GM21576 (cell line): ENCODE measurements at regions not wholly inside any gene's neighbourhood (a gene's known extent, or its start where the extent isn't known, plus 50 kb on each side); places are given as distances from the start of the nearest gene placed in this dataset.
"Not testable (repeated sequence)": the region's sequence is repeated elsewhere in the genome, so short reads cannot be mapped to it uniquely, and the experiment has no call there.

Source experiments
- ATAC-seq: cut with Tn5 transposase; IDR thresholded peaks from one replicate; pipeline ENCODE4 v1.9.1; 2021; ENCODE audit warnings: mild to moderate bottlenecking, moderate library complexity; ENCODE audit not compliant: unreplicated experiment

GRCh38 chr18:6521803-6522418, 107.2 kb upstream of the L3MBTL4 start:
- ATAC-seq = peak; percentile 64

DNA sequence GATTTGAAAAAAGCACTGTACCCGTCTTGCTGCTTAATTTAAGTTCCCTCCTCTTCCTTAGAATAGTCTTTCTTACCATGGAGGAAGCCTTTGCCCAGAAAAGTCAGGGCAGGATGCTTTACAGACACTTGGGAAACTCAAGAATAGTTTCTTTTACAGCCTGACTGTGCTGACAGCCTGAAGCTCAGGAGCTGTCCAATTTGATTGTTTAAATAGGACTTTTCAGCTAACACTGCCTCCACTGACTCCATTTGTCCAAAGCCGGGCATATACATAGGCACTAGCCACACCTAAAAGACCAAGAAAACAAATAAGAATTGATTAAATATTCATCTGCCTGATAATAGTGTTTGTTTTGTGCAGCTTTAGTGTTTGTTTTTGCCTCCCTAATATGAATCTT, 110.9 kb upstream of the L3MBTL4 start:
- ATAC-seq = no peak

DNA sequence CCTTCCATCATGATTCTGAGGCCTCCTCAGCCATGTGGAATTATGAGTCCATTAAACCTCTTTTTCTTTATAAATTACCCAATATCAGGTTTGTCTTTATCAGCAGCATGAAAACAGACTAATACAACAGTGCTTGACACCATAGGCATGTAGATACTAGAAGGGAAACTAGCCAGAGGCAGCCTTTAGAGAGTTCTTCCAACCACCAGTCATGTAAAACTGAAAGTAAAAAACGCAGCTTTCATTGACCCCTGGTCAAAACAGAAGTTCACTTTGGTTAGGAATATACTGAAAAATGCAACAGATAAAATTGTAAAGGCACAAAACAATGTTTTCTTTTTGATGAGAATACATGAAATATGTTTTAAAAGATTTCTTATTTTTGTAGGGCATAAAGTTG, 122.8 kb upstream of the L3MBTL4 start:
- no peak for ATAC-seq

DNA sequence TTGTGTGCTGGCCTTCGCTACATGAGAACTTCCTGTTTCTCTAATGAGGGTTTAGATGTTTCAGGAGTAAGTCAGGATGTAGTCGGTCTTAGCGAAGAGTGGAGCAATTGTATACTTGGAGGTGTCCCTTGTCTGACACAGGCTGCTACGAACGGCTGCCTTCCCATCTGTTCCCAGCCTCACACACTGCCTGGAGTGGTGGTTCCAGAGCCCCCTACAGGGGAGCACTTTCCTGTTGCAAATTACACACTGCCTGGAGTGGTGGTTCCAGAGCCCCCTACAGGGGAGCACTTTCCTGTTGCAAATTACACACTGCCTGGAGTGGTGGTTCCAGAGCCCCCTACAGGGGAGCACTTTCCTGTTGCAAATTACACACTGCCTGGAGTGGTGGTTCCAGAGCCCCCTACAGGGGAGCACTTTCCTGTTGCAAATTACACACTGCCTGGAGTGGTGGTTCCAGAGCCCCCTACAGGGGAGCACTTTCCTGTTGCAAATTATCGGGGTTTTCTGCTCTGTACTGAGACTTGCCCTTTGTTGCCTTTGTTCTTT, 126.5 kb upstream of the L3MBTL4 start:
- ATAC-seq = not testable (repeated sequence)

GRCh38 chr18:6542296-6542695, 127.6 kb upstream of the L3MBTL4 start:
- ATAC-seq = no peak

- ATAC-seq = no peak
These were observed 128.7 kb upstream of the L3MBTL4 start for GRCh38 chr18:6543330-6543908.

GRCh38 chr18:6546229-6546628, 131.5 kb upstream of the L3MBTL4 start:
- no peak for ATAC-seq

- no peak for ATAC-seq
These were observed 132.8 kb upstream of the L3MBTL4 start for GRCh38 chr18:6547476-6547875.

GRCh38 chr18:6553234-6553900, 138.7 kb upstream of the L3MBTL4 start:
- no peak for ATAC-seq

DNA sequence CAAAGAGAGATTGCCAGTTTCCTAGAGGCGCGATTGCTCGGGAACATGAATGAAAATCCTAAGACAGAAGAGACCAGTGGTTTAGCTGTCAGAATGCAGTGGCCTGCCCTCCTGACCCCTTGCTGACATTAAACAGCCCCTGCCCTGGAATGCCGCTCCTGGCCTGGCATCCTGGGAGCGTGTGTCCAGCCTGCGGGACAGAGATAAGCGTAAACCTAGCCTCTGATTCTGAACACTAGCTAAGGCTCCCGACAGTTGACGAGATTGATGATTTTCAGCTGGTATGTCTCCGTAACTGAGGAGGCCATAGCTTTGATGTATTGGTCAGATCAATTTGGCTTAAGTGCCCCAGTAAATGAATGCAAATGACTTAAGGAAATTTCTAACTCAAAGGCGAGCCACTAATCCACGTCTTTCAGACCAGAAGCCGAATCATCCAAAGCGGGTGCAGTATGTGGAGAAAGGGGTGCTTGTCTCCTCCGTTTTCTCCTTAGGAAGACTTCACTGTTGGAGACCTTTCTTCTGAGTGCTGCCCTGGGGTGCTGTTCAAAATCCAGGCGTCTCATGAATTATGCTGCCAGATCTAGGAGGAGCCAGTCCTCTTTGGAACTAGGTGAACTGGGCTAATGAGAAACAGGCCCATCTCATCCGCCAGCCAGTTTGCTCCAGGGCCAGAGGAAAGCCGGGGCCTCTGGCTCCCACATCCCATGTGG, 142.5 kb upstream of the L3MBTL4 start:
- no peak for ATAC-seq

DNA sequence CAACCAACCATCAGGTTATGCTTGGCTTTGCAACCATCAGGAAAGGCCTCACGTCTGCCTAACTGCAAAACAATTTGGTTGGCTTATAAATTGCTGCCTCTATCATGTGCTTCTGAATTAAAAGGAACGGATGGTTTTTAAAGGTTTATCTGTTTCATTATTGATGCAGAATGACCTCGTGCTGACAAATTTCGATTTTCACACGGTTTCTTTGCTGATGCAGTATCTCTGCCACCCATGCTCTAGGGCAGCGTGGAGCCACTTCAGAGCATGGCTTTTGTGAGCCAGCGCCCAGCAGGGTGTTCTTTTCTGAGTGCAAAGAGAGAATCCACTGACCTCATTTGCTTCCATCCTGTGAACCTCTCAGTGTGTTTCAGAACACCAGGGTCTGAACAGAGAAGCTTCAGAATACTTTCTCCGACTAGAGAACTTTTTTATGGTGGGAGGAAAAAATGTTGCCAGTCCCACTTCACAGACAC, 143.1 kb upstream of the L3MBTL4 start:
- ATAC-seq = no peak

DNA sequence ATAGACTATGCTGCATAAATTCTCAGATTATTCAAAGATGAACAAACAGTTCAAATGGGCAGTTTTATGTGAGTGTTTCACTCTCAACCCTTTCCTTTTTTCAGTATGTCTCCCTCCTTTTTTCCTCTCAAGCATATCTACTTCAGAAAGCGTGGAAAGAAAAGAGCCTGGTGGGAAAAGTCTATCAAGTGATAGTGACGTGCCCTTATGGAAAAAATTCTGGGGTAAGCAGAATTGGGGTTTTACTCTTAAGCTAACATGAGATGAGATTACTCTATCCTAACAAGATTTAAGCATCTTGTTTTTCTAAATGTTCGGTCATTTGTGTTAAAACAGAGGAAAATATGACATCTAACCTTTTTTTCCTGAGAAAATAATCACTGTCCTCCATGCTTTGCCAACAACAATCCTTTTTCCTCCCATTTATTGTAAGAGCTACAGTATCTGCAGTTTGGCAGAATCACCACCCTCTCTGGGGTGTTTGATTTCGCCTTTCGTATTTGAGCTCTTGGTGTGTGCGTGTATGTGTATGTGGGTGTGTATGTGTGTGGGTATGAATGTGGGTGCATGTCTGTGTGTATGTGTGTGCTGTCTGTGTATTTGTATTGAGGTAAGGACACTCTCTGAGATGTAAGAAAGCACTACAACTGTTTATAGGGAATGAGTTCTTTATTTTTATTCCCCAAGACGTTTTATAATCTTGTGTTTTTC, 143.9 kb upstream of the L3MBTL4 start:
- ATAC-seq = no peak

GRCh38 chr18:6559296-6559695, 144.6 kb upstream of the L3MBTL4 start:
- no peak for ATAC-seq

DNA sequence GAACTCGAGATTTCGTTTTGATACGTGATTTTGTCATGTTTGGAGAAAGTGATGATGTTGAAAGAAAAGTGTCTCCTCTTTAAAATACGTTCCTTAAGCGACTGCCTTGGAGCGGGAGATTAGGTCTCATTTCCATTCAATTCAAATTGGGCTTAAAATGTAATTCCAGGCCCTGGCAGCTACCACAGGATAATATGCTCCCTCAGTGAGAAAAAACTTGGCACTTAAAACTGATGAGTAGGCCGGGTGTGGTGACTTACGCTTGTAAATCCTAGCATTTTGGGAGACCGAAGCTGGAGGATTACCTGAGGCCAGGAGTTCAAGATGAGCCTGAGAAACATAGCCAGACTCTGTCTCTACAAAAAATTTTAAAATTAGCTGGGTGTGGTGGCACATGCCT, 146.3 kb upstream of the L3MBTL4 start:
- ATAC-seq = no peak

- ATAC-seq = no peak
These were observed 146.7 kb upstream of the L3MBTL4 start for GRCh38 chr18:6561420-6561861.

- no peak for ATAC-seq
These were observed 147.2 kb upstream of the L3MBTL4 start for GRCh38 chr18:6561862-6562291.

- no peak for ATAC-seq
These were observed 149.2 kb upstream of the L3MBTL4 start for GRCh38 chr18:6563896-6564295.

DNA sequence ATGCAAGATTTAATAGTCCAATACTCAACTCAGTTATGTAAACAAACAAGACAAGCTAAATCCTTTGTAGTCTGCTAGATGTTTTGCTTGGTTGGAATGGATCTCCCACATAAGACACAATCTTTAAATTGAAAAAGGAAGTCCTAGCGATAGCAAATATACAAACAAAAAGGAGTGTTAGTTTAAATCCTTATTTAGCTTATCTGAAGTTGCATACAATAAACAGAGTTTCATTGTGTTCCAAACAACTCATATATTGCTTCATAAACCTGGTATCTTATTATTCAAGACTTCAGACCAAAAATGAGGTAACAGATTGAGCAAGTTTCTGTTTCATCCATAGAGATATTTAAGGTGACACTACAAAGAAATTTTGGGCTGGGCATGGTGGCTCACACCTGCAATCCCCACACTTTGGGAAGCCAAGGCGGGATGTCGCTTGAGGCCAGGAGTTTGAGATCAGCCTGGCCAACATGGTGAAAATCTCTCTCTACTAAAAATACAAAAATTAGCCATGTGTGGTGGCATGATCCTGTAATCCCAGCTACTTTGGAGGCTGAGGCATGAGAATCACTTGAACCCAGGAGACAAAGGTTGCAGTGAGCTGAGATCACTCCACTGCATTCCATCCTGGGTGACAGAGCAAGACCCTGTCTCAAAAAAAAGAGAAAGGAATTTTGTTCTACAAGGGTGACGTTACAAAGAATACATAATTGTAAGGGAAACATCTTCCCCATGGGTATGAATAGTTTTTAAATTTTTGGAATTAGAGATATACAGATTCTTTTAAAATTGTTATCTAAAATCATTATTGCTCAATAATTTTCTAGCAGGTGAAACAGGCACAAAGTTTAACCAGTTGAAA, 150.5 kb upstream of the L3MBTL4 start:
- no peak for ATAC-seq

DNA sequence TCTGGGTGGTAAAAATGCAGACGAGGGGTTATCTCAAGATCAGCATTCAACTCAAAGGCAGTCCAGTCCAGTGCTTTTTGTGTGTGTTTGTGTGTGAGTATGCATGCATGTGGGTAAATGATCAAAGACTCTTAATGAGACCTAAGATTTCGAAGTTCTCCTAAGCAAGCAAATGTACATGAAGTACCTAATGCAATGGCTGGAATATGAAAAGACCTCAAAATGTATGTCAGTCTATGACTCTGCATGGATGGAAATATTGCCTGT, 151.0 kb upstream of the L3MBTL4 start:
- ATAC-seq = no peak

DNA sequence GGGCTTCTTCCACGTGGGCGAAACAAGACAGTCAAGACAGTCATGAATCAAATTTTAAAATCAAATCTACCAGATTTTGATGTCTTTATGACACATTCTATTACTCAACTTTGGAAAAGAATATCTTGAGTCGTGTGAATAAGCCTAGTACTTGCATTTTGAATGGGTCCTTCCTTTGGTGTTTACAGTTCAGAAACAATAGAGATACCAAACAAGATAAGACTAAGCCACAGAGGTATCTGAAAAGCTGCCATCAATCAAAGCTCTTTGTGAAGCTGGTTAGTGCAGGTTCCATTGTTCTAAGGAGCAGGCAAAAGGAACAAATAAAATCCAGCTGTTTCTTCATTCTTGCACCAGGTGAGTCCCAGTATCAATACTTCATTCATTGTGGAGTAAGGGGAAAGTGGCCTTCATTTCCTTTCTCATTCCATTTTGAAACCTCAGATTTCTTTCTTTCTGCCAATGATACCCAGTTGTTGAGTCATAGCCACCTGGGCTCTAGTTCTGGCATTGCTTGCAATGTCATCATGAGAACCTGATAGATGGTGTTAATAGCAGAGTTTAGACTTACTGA, 151.7 kb upstream of the L3MBTL4 start:
- ATAC-seq = no peak
